IMR-90 (cell line): ENCODE measurements at regions not wholly inside any gene's neighbourhood (a gene's known extent, or its start where the extent isn't known, plus 50 kb on each side); places are given as distances from the start of the nearest gene placed in this dataset.

ENCODE experiments used
- ATAC-seq: fragments of 200-7000 bp; cut with Tn5 transposase; 2 replicates; pipeline ENCODE4 v1.9.1; 2020; ENCODE audit warnings: low read depth, mild to moderate bottlenecking, moderate library complexity
- BruUV-seq: library from RNA; stranded (reverse); fragments of 400-500 nt; replicated peaks from 2 replicates; lab custom pipeline; 2021; lab: Mats Ljungman, UMichigan
- CTCF ChIA-PET: fragments of 300-600 bp; formaldehyde crosslinking; extraction: SDS; loops from one replicate; lab custom pipeline; 2021; ENCODE audit warnings: antibody characterized with exemption; lab: Yijun Ruan, JAX
- POLR2A ChIA-PET: fragments of 300-600 bp; sonication (Branson Sonifier 250); formaldehyde crosslinking; loops from one replicate; lab custom pipeline; 2022; ENCODE audit warnings: antibody characterized with exemption; ENCODE audit not compliant: unreplicated experiment; lab: Charles Lee
- DNase-seq: peaks from one replicate; pipeline ENCODE4 v3.0.0; 2013
- H2AFZ ChIP-seq: replicated peaks from 2 replicates; pipeline ENCODE3; 2013; ENCODE audit warnings: low read length, mild to moderate bottlenecking; ENCODE audit not compliant: poor library complexity
- H2AK5ac ChIP-seq: 2 replicates; pipeline ENCODE4 v1.6.1; 2013; ENCODE audit warnings: low read depth, low read length, inconsistent platforms
- H2AK9ac ChIP-seq: replicated peaks from 2 replicates; pipeline ENCODE3; 2013; ENCODE audit warnings: mild to moderate bottlenecking, low read depth, low read length, moderate library complexity; ENCODE audit not compliant: poor library complexity
- H2BK120ac ChIP-seq: 2 replicates; pipeline ENCODE4 v1.6.1; 2013; ENCODE audit warnings: low read depth, low read length, inconsistent platforms
- H2BK15ac ChIP-seq: 3 replicates; pipeline ENCODE4 v1.6.1; 2013; ENCODE audit warnings: low read depth, low read length, inconsistent platforms
- H2BK20ac ChIP-seq: 2 replicates; pipeline ENCODE4 v1.6.1; 2013; ENCODE audit warnings: low read depth, mild to moderate bottlenecking, inconsistent platforms, low read length, moderate library complexity
- H2BK5ac ChIP-seq: 2 replicates; pipeline ENCODE4 v1.6.1; 2013; ENCODE audit warnings: mild to moderate bottlenecking, low read depth, low read length, inconsistent platforms; ENCODE audit not compliant: poor library complexity, severe bottlenecking
- H3K14ac ChIP-seq: replicated peaks from 2 replicates; pipeline ENCODE4 v1.6.1; 2013; ENCODE audit warnings: low read depth, low read length, inconsistent platforms
- H3K18ac ChIP-seq: 2 replicates; pipeline ENCODE4 v1.6.1; 2013; ENCODE audit warnings: low read depth, low read length, control low read depth
- H3K23ac ChIP-seq: 2 replicates; pipeline ENCODE4 v1.6.1; 2013; ENCODE audit warnings: low read depth, low read length, inconsistent platforms
- H3K27ac ChIP-seq: 2 replicates; pipeline ENCODE4 v1.5.1; 2013; ENCODE audit warnings: mild to moderate bottlenecking, control low read depth, low read length; ENCODE audit not compliant: insufficient read depth
- H3K27me3 ChIP-seq: 2 replicates; pipeline ENCODE4 v1.6.1; 2013; ENCODE audit warnings: low read length; ENCODE audit not compliant: control insufficient read depth, insufficient read depth
- H3K36me3 ChIP-seq: 2 replicates; pipeline ENCODE4 v1.6.1; 2013; ENCODE audit warnings: low read length, mixed read lengths; ENCODE audit not compliant: control insufficient read depth, insufficient read depth
- H3K4ac ChIP-seq: 2 replicates; pipeline ENCODE4 v1.6.1; 2013; ENCODE audit warnings: low read depth, low read length, inconsistent platforms
- H3K4me1 ChIP-seq: 2 replicates; pipeline ENCODE4 v1.6.1; 2013; ENCODE audit warnings: low read length, mixed read lengths; ENCODE audit not compliant: control insufficient read depth, insufficient read depth
- H3K4me2 ChIP-seq: 2 replicates; pipeline ENCODE4 v1.6.1; 2013; ENCODE audit warnings: low read depth, mild to moderate bottlenecking, control low read depth, low read length, moderate library complexity
- H3K4me3 ChIP-seq: 2 replicates; pipeline ENCODE4 v1.5.1; 2013; ENCODE audit warnings: low read depth, mild to moderate bottlenecking, control low read depth, low read length, moderate library complexity; ENCODE audit not compliant: insufficient read depth
- H3K56ac ChIP-seq: 2 replicates; pipeline ENCODE4 v1.6.1; 2013; ENCODE audit warnings: low read length, inconsistent platforms; ENCODE audit not compliant: insufficient read depth; ENCODE audit errors: extremely low read depth
- H3K79me1 ChIP-seq, 2 experiments: 2 replicates each; pipeline ENCODE4 v1.6.1; 2013; ENCODE audit warnings: low read length in 2 of 2, inconsistent platforms in 1 of 2, low read depth in 1 of 2
- H3K9ac ChIP-seq: 2 replicates; pipeline ENCODE4 v1.6.1; 2013; ENCODE audit warnings: low read depth, low read length, control low read depth
- H3K9me1 ChIP-seq: 2 replicates; pipeline ENCODE4 v1.6.1; 2013; ENCODE audit warnings: low read length, inconsistent platforms; ENCODE audit not compliant: insufficient read depth
- H3K9me3 ChIP-seq: 2 replicates; pipeline ENCODE4 v1.6.1; 2013; ENCODE audit warnings: low read length; ENCODE audit not compliant: control insufficient read depth, insufficient read depth
- H4K20me1 ChIP-seq: 2 replicates; pipeline ENCODE4 v1.6.1; 2013; ENCODE audit warnings: low read length, inconsistent platforms; ENCODE audit not compliant: insufficient read depth
- H4K5ac ChIP-seq: 2 replicates; pipeline ENCODE4 v1.6.1; 2013; ENCODE audit warnings: mild to moderate bottlenecking, low read depth, low read length, control low read depth
- H4K8ac ChIP-seq, 2 experiments: 2 replicates each; pipeline ENCODE4 v1.6.1; 2013; ENCODE audit warnings: low read depth in 2 of 2, low read length in 2 of 2, control low read depth in 1 of 2, inconsistent platforms in 1 of 2
- H4K91ac ChIP-seq: 2 replicates; pipeline ENCODE4 v1.6.1; 2013; ENCODE audit warnings: low read depth, low read length, inconsistent platforms; ENCODE audit not compliant: insufficient read depth
- BHLHE40 ChIP-seq: fragments of 150-350 bp; IDR thresholded peaks from 2 replicates; pipeline ENCODE4 v1.6.1; 2016; ENCODE audit warnings: mild to moderate bottlenecking, low read depth, low read length
- CHD1 ChIP-seq: IDR thresholded peaks from 2 replicates; pipeline ENCODE4 v1.6.1; 2012; ENCODE audit warnings: low read depth, low read length, improper control_type of control experiment
- ELK1 ChIP-seq: fragments of 150-350 bp; IDR thresholded peaks from 2 replicates; pipeline ENCODE4 v1.6.1; 2016; ENCODE audit warnings: low read depth, mild to moderate bottlenecking, low read length, moderate library complexity, borderline replicate concordance
- FOS ChIP-seq: fragments of 150-350 bp; IDR thresholded peaks from 2 replicates; pipeline ENCODE4 v1.6.1; 2016; ENCODE audit warnings: low read depth, low read length
- MXI1 ChIP-seq: IDR thresholded peaks from 2 replicates; pipeline ENCODE4 v1.6.1; 2012; ENCODE audit warnings: low read depth, mild to moderate bottlenecking, low read length, moderate library complexity, borderline replicate concordance
- NFE2L2 ChIP-seq: fragments of 150-350 bp; IDR thresholded peaks from 2 replicates; pipeline ENCODE4 v1.6.1; 2016; ENCODE audit warnings: low read depth, mild to moderate bottlenecking, low read length
- POLR2A ChIP-seq: IDR thresholded peaks from 2 replicates; pipeline ENCODE4 v1.6.1; 2012; ENCODE audit warnings: mild to moderate bottlenecking, low read depth, low read length
- USF2 ChIP-seq: fragments of 150-350 bp; IDR thresholded peaks from 2 replicates; pipeline ENCODE4 v1.6.1; 2017; ENCODE audit warnings: mild to moderate bottlenecking, antibody characterized with exemption, low read length, low read depth
- WGBS, 2 experiments: methylation state at CpG; one replicate each; pipeline versions ENCODE4 v1.1.5 to v1.1.7; 2013; ENCODE audit warnings: missing lambda C conversion rate in 2 of 2; ENCODE audit not compliant: insufficient read length in 1 of 2; ENCODE audit errors: extremely low coverage in 2 of 2; 5-methylcytosine and 5-hydroxymethylcytosine counted together
- dilution Hi-C: fragments of 300-500 bp; cut with HindIII; formaldehyde crosslinking; loops from one replicate; pipeline ENCODE4 v1.14.3; 2018; ENCODE audit warnings: low sequenced_read_pairs; ENCODE audit not compliant: unreplicated experiment
- in situ Hi-C: fragments of 300-500 bp; cut with MboI; formaldehyde crosslinking; loops from 3 replicates; pipeline ENCODE4 v1.14.3; 2019; ENCODE audit warnings: low sequenced_read_pairs, inconsistent platforms, mixed read lengths
- intact Hi-C: fragments of 100-400 bp; cut with micrococcal nuclease; formaldehyde crosslinking; loops from 2 replicates; pipeline ENCODE4 v1.10.0; 2022

GRCh38 chr11:8740129-8740528 is 57.5 kb downstream of the RPL27A start:
- H3K56ac ChIP-seq, result no peak overlapping the region
- H3K27ac ChIP-seq, result no peak overlapping the region
- H4K20me1 ChIP-seq, result peaks cover 12% of the 10 kb centered on the region
- no peaks in the 10 kb centered on the region for H3K9me3 ChIP-seq
- peaks cover 31% of the 10 kb centered on the region for H3K36me3 ChIP-seq
- no peak overlapping the region for H2AK9ac ChIP-seq
- CTCF ChIA-PET, result no interaction called here
- ATAC-seq (no peak), DNase-seq (no peak)
- in situ Hi-C loops, result no loop called here
- POLR2A ChIA-PET, result no interaction called here
- no peak overlapping the region for H4K91ac ChIP-seq
- H2BK20ac ChIP-seq, result no peak overlapping the region
- peaks cover 21% of the 10 kb centered on the region for H3K9me1 ChIP-seq
- H2BK120ac ChIP-seq, result no peak overlapping the region
- intact Hi-C loops, result no loop called here
- H3K23ac ChIP-seq, result no peak overlapping the region
- H4K8ac ChIP-seq, result no peak overlapping the region
- peaks cover 4% of the 10 kb centered on the region for H3K4me1 ChIP-seq
- dilution Hi-C loops, result no loop called here
- H2BK15ac ChIP-seq, result no peak overlapping the region
- H3K4ac ChIP-seq, result no peak overlapping the region
- H4K5ac ChIP-seq, result no peak overlapping the region
- H3K79me1 ChIP-seq, result peaks cover 46 to 77% of the 10 kb centered on the region in 2 experiments
- no peak overlapping the region for H3K4me2 ChIP-seq
- H3K4me3 ChIP-seq, result no peak overlapping the region
- no TSS peak for BruUV-seq
- no peak for TF ChIP-seq MXI1
- TF ChIP-seq POLR2A, result no peak
- no peak for TF ChIP-seq USF2
- TF ChIP-seq BHLHE40, result no peak
- no peak for TF ChIP-seq FOS
- TF ChIP-seq CHD1, result no peak
- TF ChIP-seq NFE2L2, result no peak
- TF ChIP-seq ELK1, result no peak
- H3K9ac ChIP-seq, result no peak overlapping the region
- no peak overlapping the region for H2AK5ac ChIP-seq
- no CpG with 5 or more reads among the region's 3 CpGs for WGBS, 2 experiments
- H2AFZ ChIP-seq, result no peak overlapping the region
- no peak overlapping the region for H3K18ac ChIP-seq
- H3K27me3 ChIP-seq, result no peaks in the 10 kb centered on the region
- H3K14ac ChIP-seq, result no peak overlapping the region
- no peak overlapping the region for H2BK5ac ChIP-seq
